SK-N-SH (cell line): ENCODE measurements at regions not wholly inside any gene's neighbourhood (a gene's known extent, or its start where the extent isn't known, plus 50 kb on each side); places are given as distances from the start of the nearest gene placed in this dataset.

Experiments used
- CTCF ChIA-PET: fragments of 300-600, 350-600 bp; formaldehyde crosslinking; extraction: SDS; loops from one replicate; lab custom pipeline; 2021; lab: Yijun Ruan, JAX
- POLR2A ChIA-PET: fragments of 350-600 bp; sonication (Branson Sonifier 250); formaldehyde crosslinking; extraction: SDS; loops from one replicate; lab custom pipeline; 2020; ENCODE audit warnings: antibody characterized with exemption, inconsistent platforms; lab: Yijun Ruan, JAX
- DNase-seq: peaks from one replicate; pipeline ENCODE4 v3.0.0; 2012
- H2AFZ ChIP-seq: fragments of 200-600 bp; sonication (generic); 2 replicates; pipeline ENCODE4 v1.8.1; 2016; ENCODE audit warnings: antibody characterized with exemption, mild to moderate bottlenecking, low read depth
- H3F3A ChIP-seq: fragments of 200-600 bp; sonication (generic); replicated peaks from 2 replicates; pipeline ENCODE3; 2016; ENCODE audit warnings: antibody characterized with exemption, mild to moderate bottlenecking; ENCODE audit not compliant: insufficient read depth
- H3K27ac ChIP-seq, 2 experiments: fragments of 200-500 bp in 1 of 2; fragments of 200-600 bp in 1 of 2; sonication (Bioruptor generic) in 1 of 2; sonication (generic), shearing (Covaris generic) in 1 of 2; 2 replicates each; pipeline versions ENCODE4 v1.5.1 to v1.6.1; 2014 to 2016; ENCODE audit warnings: low read depth in 2 of 2, inconsistent platforms in 1 of 2, low read length in 1 of 2, mild to moderate bottlenecking in 1 of 2, mixed read lengths in 1 of 2
- H3K27me3 ChIP-seq: fragments of 200-600 bp; sonication (generic), shearing (Covaris generic); 2 replicates; pipeline ENCODE4 v1.6.1; 2016; ENCODE audit warnings: mixed run types; ENCODE audit not compliant: insufficient read depth
- H3K36me3 ChIP-seq, 2 experiments: fragments of 200-500 bp in 1 of 2; fragments of 200-600 bp in 1 of 2; sonication (Bioruptor generic) in 1 of 2; sonication (generic) in 1 of 2; replicated peaks in 1 of 2; 2 replicates each; pipeline versions ENCODE3 to v1.5.1; 2014 to 2016; ENCODE audit warnings: low read length in 1 of 2, mild to moderate bottlenecking in 1 of 2; ENCODE audit not compliant: insufficient read depth in 2 of 2, control insufficient read depth in 1 of 2
- H3K4me1 ChIP-seq, 2 experiments: fragments of 200-500 bp in 1 of 2; fragments of 200-600 bp in 1 of 2; sonication (Bioruptor generic) in 1 of 2; sonication (generic), shearing (Covaris generic) in 1 of 2; 2 replicates each; pipeline versions ENCODE4 v1.5.1 to v1.6.1; 2014 to 2016; ENCODE audit warnings: low read depth in 1 of 2, low read length in 1 of 2, mixed run types in 1 of 2; ENCODE audit not compliant: insufficient read depth in 2 of 2, control insufficient read depth in 1 of 2
- H3K4me2 ChIP-seq: fragments of 200-600 bp; sonication (generic), shearing (Covaris generic); 2 replicates; pipeline ENCODE4 v1.6.1; 2017; ENCODE audit warnings: mixed run types
- H3K4me3 ChIP-seq, 2 experiments: fragments of 200-500 bp in 1 of 2; fragments of 200-600 bp in 1 of 2; sonication (Bioruptor generic) in 1 of 2; sonication (generic), shearing (Covaris generic) in 1 of 2; 2 replicates each; pipeline versions ENCODE4 v1.5.1 to v1.8.1; 2014 to 2016; ENCODE audit warnings: low read depth in 2 of 2, inconsistent platforms in 1 of 2, low read length in 1 of 2, mild to moderate bottlenecking in 1 of 2, mixed read lengths in 1 of 2, moderate library complexity in 1 of 2
- H3K79me2 ChIP-seq: fragments of 200-600 bp; sonication (generic); 2 replicates; pipeline ENCODE4 v1.8.1; 2017; ENCODE audit warnings: mild to moderate bottlenecking; ENCODE audit not compliant: insufficient read depth
- H3K9ac ChIP-seq: fragments of 200-600 bp; sonication (generic); 2 replicates; pipeline ENCODE4 v1.6.1; 2017; ENCODE audit warnings: mixed run types
- H3K9me2 ChIP-seq: fragments of 200-600 bp; sonication (generic); 2 replicates; pipeline ENCODE4 v1.6.1; 2017; ENCODE audit warnings: mixed run types
- H3K9me3 ChIP-seq: fragments of 200-600 bp; sonication (generic); 2 replicates; pipeline ENCODE4 v1.6.1; 2017; ENCODE audit warnings: mixed run types, mild to moderate bottlenecking, moderate library complexity
- H4K20me1 ChIP-seq: fragments of 200-600 bp; sonication (generic); 2 replicates; pipeline ENCODE4 v1.6.1; 2017; ENCODE audit warnings: mild to moderate bottlenecking, mixed run types; ENCODE audit not compliant: insufficient read depth
- CHD2 ChIP-seq: fragments of 150-350 bp; IDR thresholded peaks from 2 replicates; pipeline ENCODE4 v1.6.1; 2018; ENCODE audit warnings: low read length; ENCODE audit not compliant: partially characterized antibody
- CTCF ChIP-seq: fragments of 200-600 bp; sonication (generic); IDR thresholded peaks from 2 replicates; pipeline ENCODE4 v1.6.1; 2017; ENCODE audit warnings: antibody characterized with exemption, mild to moderate bottlenecking, moderate library complexity
- ELF1 ChIP-seq: IDR thresholded peaks from 2 replicates; pipeline ENCODE4 v1.4.0; 2012
- EP300 ChIP-seq, 2 experiments: IDR thresholded peaks; 2 replicates each; pipeline versions ENCODE4 v1.4.0 to v1.6.1; 2012; ENCODE audit warnings: borderline replicate concordance in 1 of 2, low read depth in 1 of 2, low read length in 1 of 2
- EZH2phosphoT487 ChIP-seq: fragments of 200-600 bp; sonication (generic); IDR thresholded peaks from 2 replicates; pipeline ENCODE4 v1.6.1; 2017; ENCODE audit warnings: low read depth, mixed run types, mild to moderate bottlenecking, antibody characterized with exemption, moderate library complexity, borderline replicate concordance
- FOSL2 ChIP-seq: IDR thresholded peaks from 2 replicates; pipeline ENCODE4 v1.4.0; 2012; ENCODE audit warnings: low read depth, mild to moderate bottlenecking, moderate library complexity, borderline replicate concordance
- FOXJ3 ChIP-seq: sonication (generic); formaldehyde crosslinking; IDR thresholded peaks from 2 replicates; pipeline ENCODE4 v1.5.1; 2020; ENCODE audit warnings: mild to moderate bottlenecking, missing genetic modification reagents
- GATA2 ChIP-seq: sonication (generic); formaldehyde crosslinking; IDR thresholded peaks from 2 replicates; pipeline ENCODE4 v1.5.0; 2020; ENCODE audit warnings: mild to moderate bottlenecking, missing genetic modification reagents
- IRF3 ChIP-seq: fragments of 150-350 bp; IDR thresholded peaks from 2 replicates; pipeline ENCODE4 v1.6.1; 2016; ENCODE audit warnings: mild to moderate bottlenecking, low read depth, low read length
- NFIC ChIP-seq: IDR thresholded peaks from 2 replicates; pipeline ENCODE4 v1.4.0; 2012; ENCODE audit warnings: borderline replicate concordance
- RXRA ChIP-seq: IDR thresholded peaks from 2 replicates; pipeline ENCODE4 v1.4.0; 2012; ENCODE audit warnings: low read depth, mild to moderate bottlenecking, borderline replicate concordance
- SIN3A ChIP-seq: IDR thresholded peaks from 2 replicates; pipeline ENCODE4 v1.6.1; 2012; ENCODE audit warnings: low read depth, mild to moderate bottlenecking, low read length, moderate library complexity, borderline replicate concordance
- TAF1 ChIP-seq: IDR thresholded peaks from 2 replicates; pipeline ENCODE4 v1.6.1; 2012; ENCODE audit warnings: low read depth, mild to moderate bottlenecking, low read length, moderate library complexity, borderline replicate concordance
- TCF12 ChIP-seq: IDR thresholded peaks from 2 replicates; pipeline ENCODE4 v1.4.0; 2012
- TEAD4 ChIP-seq: IDR thresholded peaks from 2 replicates; pipeline ENCODE4 v1.4.0; 2012; ENCODE audit warnings: mild to moderate bottlenecking, borderline replicate concordance; ENCODE audit not compliant: insufficient read depth
- USF1 ChIP-seq: IDR thresholded peaks from 2 replicates; pipeline ENCODE4 v1.4.0; 2012; ENCODE audit warnings: low read depth, borderline replicate concordance
- YY1 ChIP-seq: IDR thresholded peaks from 2 replicates; pipeline ENCODE4 v1.4.0; 2012; ENCODE audit warnings: low read depth, mild to moderate bottlenecking
- ZBTB33 ChIP-seq: IDR thresholded peaks from 2 replicates; pipeline ENCODE4 v1.4.0; 2012; ENCODE audit warnings: low read depth, borderline replicate concordance
- WGBS: methylation state at CpG from one replicate; pipeline ENCODE4 v1.1.6; 2017; ENCODE audit warnings: low lambda C conversion rate; 5-methylcytosine and 5-hydroxymethylcytosine counted together

- Histone ChIP-seq H3K4me1 (no peaks in the 10 kb centered on the region), H4K20me1 (no peaks in the 10 kb centered on the region), H3K36me3 (no peaks in the 10 kb centered on the region), H2AFZ (no peak overlapping the region), H3K27ac (no peak overlapping the region), H3K27me3 (no peaks in the 10 kb centered on the region)
- TF ChIP-seq SIN3A (no peak), YY1 (no peak), TCF12 (no peak), NFIC (no peak), ZBTB33 (no peak), CHD2 (no peak), EP300 (IDR thresholded peaks at IDR 0.05; ENCODE audit: borderline replicate concordance in 1 of 2, low read depth in 1 of 2, low read length in 1 of 2) (no peak), CTCF (no peak), IRF3 (no peak), EZH2phosphoT487 (no peak), USF1 (no peak), FOXJ3 (CRISPR knock-in tag) (no peak), FOSL2 (no peak), ELF1 (no peak), RXRA (no peak), TAF1 (no peak), GATA2 (no peak), TEAD4 (no peak)
- TF ChIP-seq, all 33 proteins: peak for 0
- Histone ChIP-seq H3K4me2 (no peak overlapping the region), H3F3A (no peaks in the 10 kb centered on the region), H3K9ac (no peak overlapping the region), H3K9me3 (no peaks in the 10 kb centered on the region), H3K9me2 (no peaks in the 10 kb centered on the region), H3K4me3 (no peak overlapping the region), H3K79me2 (no peaks in the 10 kb centered on the region)
- no peak for DNase-seq
- ChIA-PET POLR2A (no interaction called here), CTCF (no interaction called here)
- whole genome bisulfite sequencing, result 53% methylated on average over 6 of the region's 6 CpGs
These were observed 219.7 kb upstream of the PLD5 start for GRCh38 chr1:242743983-242744780.
